Lung microvascular endothelial cell (primary cell): ENCODE measurements at regions not wholly inside any gene's neighbourhood (a gene's known extent, or its start where the extent isn't known, plus 50 kb on each side); places are given as distances from the start of the nearest gene placed in this dataset.
"Not testable (repeated sequence)": the region's sequence is repeated elsewhere in the genome, so short reads cannot be mapped to it uniquely, and the experiment has no call there.

ENCODE experiments used
- DNase-seq, 2 donors: peaks; one replicate each; pipeline versions ENCODE4 v3.0.0 to v3.0.0-alpha.2; 2010; ENCODE audit warnings: low read depth in 2 of 2

- no peak for DNase-seq
Measured at GRCh38 chr22:27578937-27579617, 222.5 kb downstream of the MN1 start.

- DNase-seq, result peak in 1 of 2 donors; percentile 24
Measured at GRCh38 chr22:27580311-27580897, 221.2 kb downstream of the MN1 start.

DNA sequence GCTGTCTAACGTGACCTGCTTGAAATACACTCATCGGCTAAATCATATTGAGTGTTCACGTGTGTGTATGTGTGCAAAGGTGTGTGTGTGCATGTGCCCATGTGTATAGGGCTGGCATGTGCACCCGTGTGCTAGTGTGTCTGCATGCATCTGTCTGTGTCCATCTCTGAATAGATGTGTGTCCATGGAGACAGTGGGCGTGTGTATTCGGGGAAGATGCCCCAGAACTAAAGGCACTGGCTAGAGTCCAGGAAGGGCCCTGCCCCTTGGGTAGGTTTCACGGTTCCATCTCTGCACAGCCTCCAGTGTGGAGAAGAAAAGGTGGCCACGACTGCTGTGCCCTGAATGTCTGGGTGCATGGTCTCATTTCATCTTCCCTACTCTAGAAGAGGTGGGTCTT lies 220.3 kb downstream of the MN1 start:
- DNase-seq, result no peak

GRCh38 chr22:27581688-27582087 lies 219.9 kb downstream of the MN1 start:
- DNase-seq, result no peak

- no peak for DNase-seq
Measured at GRCh38 chr22:27583856-27584255, 217.7 kb downstream of the MN1 start.

DNA sequence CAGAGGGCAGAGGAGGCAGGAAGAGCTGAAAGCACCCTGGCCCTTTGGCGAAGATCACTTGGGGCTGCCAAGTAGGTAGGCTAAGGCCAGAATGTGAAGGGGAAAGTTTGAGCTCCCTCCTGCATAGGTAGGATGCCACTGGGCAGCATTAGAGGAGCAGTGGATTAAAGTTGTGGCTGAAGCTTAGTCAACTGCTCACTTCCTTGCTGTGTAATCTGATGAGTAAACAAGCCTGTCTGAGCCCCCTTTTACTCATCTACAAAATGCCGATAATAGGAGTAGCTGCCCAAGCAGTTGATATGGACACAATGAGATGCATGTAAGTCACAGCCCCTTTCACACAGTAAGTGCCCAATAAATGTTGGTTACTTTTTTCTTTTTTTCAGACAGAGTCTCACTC lies 216.4 kb downstream of the MN1 start:
- DNase-seq, result no peak

GRCh38 chr22:27588268-27588667 lies 213.3 kb downstream of the MN1 start:
- no peak for DNase-seq

GRCh38 chr22:27588915-27589314 lies 212.6 kb downstream of the MN1 start:
- no peak for DNase-seq

DNA sequence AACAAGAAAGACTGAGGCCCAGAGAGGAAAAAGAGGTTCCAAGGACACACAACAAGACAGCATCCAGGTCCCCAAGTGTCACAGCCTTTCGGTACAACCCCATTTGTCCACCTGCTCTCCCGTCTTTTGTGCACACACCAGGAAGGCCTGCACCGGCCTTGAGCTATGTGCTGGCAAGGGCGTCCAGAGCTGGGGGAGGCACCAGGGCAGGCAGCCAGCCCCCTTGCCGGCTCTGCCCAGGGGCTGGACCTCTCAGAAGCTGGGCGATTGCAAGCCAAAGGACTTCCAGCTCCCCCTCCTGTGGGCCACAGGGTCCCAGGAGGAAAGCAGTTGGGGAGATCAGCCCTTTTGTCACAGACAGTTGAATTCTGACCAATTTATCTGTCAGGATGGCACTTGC lies 210.5 kb downstream of the MN1 start:
- no peak for DNase-seq

GRCh38 chr22:27593378-27593777 lies 208.2 kb downstream of the MN1 start:
- no peak for DNase-seq

GRCh38 chr22:27594020-27594419 lies 207.5 kb downstream of the MN1 start:
- DNase-seq, result no peak

DNA sequence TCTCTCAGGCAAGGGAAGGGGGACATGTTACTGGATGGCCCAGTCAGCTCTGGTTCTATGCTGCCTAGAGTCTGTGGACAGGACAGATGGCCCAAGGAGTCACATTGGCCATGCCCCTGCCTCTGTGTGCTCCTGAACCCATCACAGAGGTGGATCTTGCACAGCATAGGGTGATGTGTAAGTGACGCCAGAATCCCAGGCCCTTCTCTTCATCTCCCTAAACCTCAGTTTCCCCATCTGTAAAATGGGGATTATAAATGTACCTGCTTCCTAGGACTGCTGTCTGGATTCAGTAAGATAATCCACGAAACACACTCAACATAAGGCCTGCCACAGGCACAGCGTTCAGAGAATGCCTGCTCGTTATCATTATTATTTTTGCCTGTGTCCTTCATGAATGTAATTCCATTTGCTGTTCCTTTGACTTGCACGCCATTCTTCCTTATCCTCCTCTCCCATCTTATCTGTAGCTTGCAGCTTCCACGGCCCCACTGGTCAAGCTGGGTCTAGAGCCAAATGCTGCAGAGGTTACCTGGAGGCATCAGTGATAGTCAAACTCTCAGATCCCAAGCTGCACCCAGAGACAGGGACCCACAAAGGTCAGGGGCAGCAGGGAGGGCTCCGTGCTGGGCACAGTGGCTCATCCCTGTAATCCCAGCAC lies 207.0 kb downstream of the MN1 start:
- no peak for DNase-seq

GRCh38 chr22:27596133-27596870 lies 205.3 kb downstream of the MN1 start:
- DNase-seq, result no peak

- peak; percentile 15 to 19 for DNase-seq
Measured at GRCh38 chr22:27597703-27598444, 203.7 kb downstream of the MN1 start.

GRCh38 chr22:27598792-27599191 lies 202.8 kb downstream of the MN1 start:
- no peak for DNase-seq

- peak in 1 of 2 donors; percentile 20 for DNase-seq
Measured at GRCh38 chr22:27601195-27601594, 200.4 kb downstream of the MN1 start.

DNA sequence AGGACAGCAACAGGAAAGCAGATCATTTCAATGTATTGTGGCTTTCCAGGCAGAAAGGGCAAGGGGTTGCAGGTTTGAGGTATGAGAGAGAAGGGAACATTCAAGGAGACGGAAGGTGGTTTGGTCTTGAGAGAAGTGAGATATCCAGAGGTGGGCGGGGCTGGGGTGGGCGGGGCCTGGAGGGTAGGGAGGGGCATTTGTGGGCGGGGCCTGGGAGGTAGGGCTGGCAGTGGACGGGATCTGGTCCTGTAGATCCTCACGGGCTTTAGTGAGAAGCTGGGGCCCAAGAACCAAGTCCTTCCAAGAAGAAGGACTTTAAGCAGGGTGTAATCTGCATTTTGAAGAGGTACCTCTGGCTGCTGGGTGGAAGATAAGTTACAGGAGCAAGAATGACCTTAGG lies 199.2 kb downstream of the MN1 start:
- no peak for DNase-seq

DNA sequence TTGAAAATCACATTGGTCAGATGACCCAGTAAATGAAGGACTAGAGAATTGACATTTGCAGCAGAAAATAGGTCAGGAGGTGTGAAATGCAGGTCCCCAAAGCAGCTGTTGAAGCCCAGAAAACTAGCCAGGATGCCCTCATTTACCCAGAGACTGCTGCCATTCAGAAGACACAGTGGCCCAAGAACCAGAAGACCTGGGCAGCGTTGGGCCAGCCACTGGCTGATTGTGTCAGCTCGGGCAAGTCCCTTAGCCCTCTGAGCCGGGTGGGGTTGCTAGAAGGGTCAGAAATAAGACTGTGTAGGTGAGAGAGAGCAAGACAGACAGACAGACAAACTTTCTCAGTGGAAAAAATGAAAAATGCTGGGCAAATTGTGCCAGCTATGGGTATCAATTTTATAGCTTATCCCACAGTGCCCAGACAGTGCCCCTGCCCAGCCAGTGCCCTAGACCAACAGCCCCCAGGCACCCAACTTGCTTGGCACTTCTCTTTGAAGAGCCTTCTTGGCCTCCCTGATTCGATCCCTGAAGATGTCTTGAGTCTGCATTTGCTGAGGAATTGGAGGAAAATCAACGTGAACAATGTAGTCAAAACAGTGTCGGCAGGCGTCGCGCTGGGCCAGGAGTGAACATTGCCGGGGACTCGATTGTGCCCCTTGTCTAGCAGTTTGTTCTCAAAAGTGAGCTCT lies 198.3 kb downstream of the MN1 start:
- no peak for DNase-seq

GRCh38 chr22:27603800-27604144 lies 197.8 kb downstream of the MN1 start:
- peak; percentile 14 to 62 for DNase-seq

DNA sequence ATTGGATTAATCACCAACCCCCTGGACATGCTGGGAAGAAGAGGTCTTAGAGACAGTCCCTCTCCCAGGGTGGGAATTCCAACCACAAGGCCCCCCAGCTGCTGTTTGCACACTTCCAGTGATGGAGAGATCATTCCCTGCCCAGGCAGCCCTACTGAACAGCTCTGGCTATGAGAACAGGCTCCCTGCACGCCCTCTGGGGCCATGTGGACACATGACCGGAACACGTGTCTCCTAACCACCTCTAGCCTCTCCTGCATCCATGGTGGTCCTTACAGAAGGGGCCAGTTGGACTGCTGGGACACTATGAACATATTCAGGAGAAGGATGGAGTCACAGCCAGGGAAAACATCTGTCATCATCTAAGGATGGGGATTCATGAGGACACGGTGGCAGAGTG lies 196.2 kb downstream of the MN1 start:
- DNase-seq, result no peak

GRCh38 chr22:27607750-27608149 lies 193.8 kb downstream of the MN1 start:
- DNase-seq, result not testable (repeated sequence)
